GM12878 (cell line): ENCODE measurements at regions not wholly inside any gene's neighbourhood (a gene's known extent, or its start where the extent isn't known, plus 50 kb on each side); places are given as distances from the start of the nearest gene placed in this dataset.

Source experiments
- ATAC-seq: fragments of 200-7000 bp; cut with Tn5 transposase; 3 replicates; pipeline ENCODE4 v1.9.1; 2020; ENCODE audit warnings: mild to moderate bottlenecking, moderate library complexity
- BruUV-seq: library from RNA; stranded (reverse); fragments of 400-500 nt; replicated peaks from 2 replicates; lab custom pipeline; 2021; lab: Mats Ljungman, UMichigan
- CTCF ChIA-PET: fragments of 300-600 bp; sonication (Branson Sonifier 250); formaldehyde crosslinking; extraction: SDS; loops from one replicate; lab custom pipeline; 2021; ENCODE audit warnings: inconsistent platforms; lab: Yijun Ruan, JAX
- POLR2A ChIA-PET: fragments of 350-600 bp; formaldehyde crosslinking; extraction: SDS; loops from one replicate; lab custom pipeline; 2021; ENCODE audit warnings: inconsistent platforms; lab: Charles Lee
- RAD21 ChIA-PET: fragments of 300-600 bp; sonication (Branson Sonifier 250); formaldehyde crosslinking; loops from one replicate; lab custom pipeline; 2023; ENCODE audit warnings: antibody characterized with exemption; ENCODE audit not compliant: unreplicated experiment; lab: Charles Lee
- SMC1A ChIA-PET: fragments of 300-600 bp; sonication (Branson Sonifier 250); formaldehyde crosslinking; loops from one replicate; lab custom pipeline; 2023; ENCODE audit not compliant: unreplicated experiment, uncharacterized antibody; lab: Charles Lee
- DNase-seq: peaks from one replicate; pipeline ENCODE4 v3.0.0-alpha.2; 2011; ENCODE audit warnings: low read depth, low spot score
- FAIRE-seq: peaks from 3 replicates; lab custom pipeline; 2011; peaks lifted over from hg19 to GRCh38; lab: Jason Lieb, UNC
- H2AFZ ChIP-seq: 2 replicates; pipeline ENCODE4 v1.6.0; 2011; ENCODE audit warnings: low read depth, low read length, control low read depth; ENCODE audit not compliant: control insufficient read depth
- H3K27ac ChIP-seq: 2 replicates; pipeline ENCODE4 v1.5.1; 2011; ENCODE audit warnings: control low read depth; ENCODE audit not compliant: control insufficient read depth, insufficient read depth
- H3K27me3 ChIP-seq, 2 experiments: replicated peaks in 1 of 2; 2 replicates each; pipeline versions ENCODE4 v1.6.0 to v1.6.1; 2011; ENCODE audit warnings: low read length in 1 of 2; ENCODE audit not compliant: control insufficient read depth in 2 of 2, insufficient read depth in 2 of 2
- H3K36me3 ChIP-seq, 2 experiments: 2 replicates each; pipeline ENCODE4 v1.5.1; 2011; ENCODE audit warnings: low read length in 1 of 2; ENCODE audit not compliant: control insufficient read depth in 2 of 2, insufficient read depth in 2 of 2
- H3K4me1 ChIP-seq: 2 replicates; pipeline ENCODE4 v1.6.1; 2011; ENCODE audit warnings: mild to moderate bottlenecking, low read length, moderate library complexity, mixed read lengths; ENCODE audit not compliant: control insufficient read depth, insufficient read depth
- H3K4me2 ChIP-seq: 2 replicates; pipeline ENCODE4 v1.6.0; 2011; ENCODE audit warnings: control low read depth; ENCODE audit not compliant: control insufficient read depth, insufficient read depth
- H3K4me3 ChIP-seq: fragments of 200-600 bp; sonication (generic); 2 replicates; pipeline ENCODE4 v1.5.1; 2016
- H3K79me2 ChIP-seq: 2 replicates; pipeline ENCODE4 v1.6.0; 2011; ENCODE audit warnings: low read length; ENCODE audit not compliant: control insufficient read depth, insufficient read depth
- H3K9ac ChIP-seq: 2 replicates; pipeline ENCODE4 v1.8.0; 2011; ENCODE audit warnings: low read length, control low read depth, mixed read lengths; ENCODE audit not compliant: control insufficient read depth, insufficient read depth
- H3K9me3 ChIP-seq: replicated peaks from 3 replicates; pipeline ENCODE4 v1.5.1; 2011; ENCODE audit warnings: mild to moderate bottlenecking, low read length; ENCODE audit not compliant: control insufficient read depth, insufficient read depth
- H4K20me1 ChIP-seq: 2 replicates; pipeline ENCODE4 v1.6.0; 2011; ENCODE audit not compliant: control insufficient read depth, insufficient read depth
- BCLAF1 ChIP-seq: fragments of 450-650 bp; IDR thresholded peaks from 2 replicates; pipeline ENCODE4 v1.6.1; 2017; ENCODE audit warnings: antibody characterized with exemption, mild to moderate bottlenecking, moderate library complexity
- GATAD2B ChIP-seq: fragments of 450-650 bp; conservative IDR thresholded peaks from 2 replicates; pipeline ENCODE4 v1.6.1; 2017; ENCODE audit warnings: low read depth, mild to moderate bottlenecking, moderate library complexity
- HSF1 ChIP-seq: fragments of 150-350 bp; IDR thresholded peaks from 2 replicates; pipeline ENCODE4 v1.6.1; 2014; ENCODE audit warnings: mild to moderate bottlenecking, low read depth, low read length
- KAT2A ChIP-seq: conservative IDR thresholded peaks from 2 replicates; pipeline ENCODE4 v1.6.1; 2011; ENCODE audit warnings: low read depth, low read length; ENCODE audit not compliant: control insufficient read depth
- NR2C1 ChIP-seq: fragments of 450-650 bp; IDR thresholded peaks from 2 replicates; pipeline ENCODE4 v1.6.1; 2017; ENCODE audit warnings: antibody characterized with exemption, mild to moderate bottlenecking, moderate library complexity
- NR2C2 ChIP-seq: IDR thresholded peaks from 2 replicates; pipeline ENCODE4 v1.6.1; 2011; ENCODE audit warnings: borderline replicate concordance, low read depth; ENCODE audit not compliant: control insufficient read depth, insufficient read length
- PAX8 ChIP-seq: fragments of 450-650 bp; IDR thresholded peaks from 2 replicates; pipeline ENCODE4 v1.6.1; 2017; ENCODE audit warnings: mild to moderate bottlenecking, moderate library complexity
- POLR2AphosphoS2 ChIP-seq: IDR thresholded peaks from 2 replicates; pipeline ENCODE4 v1.6.1; 2011; ENCODE audit warnings: low read depth, mild to moderate bottlenecking, low read length, improper control_type of control experiment, moderate library complexity
- POU2F2 ChIP-seq: IDR thresholded peaks from 3 replicates; pipeline ENCODE4 v1.6.1; 2011; ENCODE audit warnings: low read depth, mild to moderate bottlenecking, low read length, borderline replicate concordance
- RAD51 ChIP-seq: fragments of 450-650 bp; IDR thresholded peaks from 2 replicates; pipeline ENCODE4 v1.6.1; 2016; ENCODE audit warnings: moderate library complexity, mild to moderate bottlenecking, inconsistent platforms
- ZBTB33 ChIP-seq: fragments of 450-650 bp; IDR thresholded peaks from 2 replicates; pipeline ENCODE4 v1.6.1; 2017; ENCODE audit warnings: mild to moderate bottlenecking
- WGBS: methylation state at CpG from one replicate; pipeline ENCODE4 v1.1.6; 2016; ENCODE audit warnings: low lambda C conversion rate; ENCODE audit not compliant: insufficient replicate concordance, insufficient coverage; ENCODE audit errors: missing lambda C conversion rate; 5-methylcytosine and 5-hydroxymethylcytosine counted together
- in situ Hi-C: fragments of 300-500 bp; cut with MboI; formaldehyde crosslinking; loops from 9 replicates; pipeline ENCODE4 v1.14.3; 2018; ENCODE audit warnings: mixed read lengths
- intact Hi-C: fragments of 100-400 bp; cut with micrococcal nuclease; formaldehyde crosslinking; loops from one replicate; pipeline ENCODE4 v1.14.2; 2022; ENCODE audit not compliant: unreplicated experiment

GRCh38 chr6:113551168-113551567 lies 306.0 kb upstream of the MARCKS start:
- SMC1A ChIA-PET = interaction anchor here (0.7 kb wide), 1 partner anchor 51 kb away, joined by 3 read pairs; no protein-coding TSS in a partner anchor
- 100% methylated on average over 2 of the region's 2 CpGs for whole genome bisulfite sequencing

More at GRCh38 chr6:113551168-113551567, 306.0 kb upstream of the MARCKS start:
- ChIA-PET CTCF (no interaction called here), RAD21 (no interaction called here), POLR2A (no interaction called here)
- no peak overlapping the region for H2AFZ ChIP-seq
- H3K9me3 ChIP-seq = no peaks in the 10 kb centered on the region
- H4K20me1 ChIP-seq = no peaks in the 10 kb centered on the region
- H3K36me3 ChIP-seq = no peaks in the 10 kb centered on the region
- H3K27me3 ChIP-seq = no peaks in the 10 kb centered on the region
- H3K4me1 ChIP-seq = no peaks in the 10 kb centered on the region
- no peaks in the 10 kb centered on the region for H3K79me2 ChIP-seq
- H3K9ac ChIP-seq = no peak overlapping the region
- intact Hi-C loops (no loop called here), in situ Hi-C loops (no loop called here)
- H3K4me2 ChIP-seq = no peak overlapping the region
- FAIRE-seq (no peak), ATAC-seq (no peak), DNase-seq (no peak)
- BruUV-seq = no TSS peak
- no peak for TF ChIP-seq HSF1
- TF ChIP-seq NR2C2 = no peak
- TF ChIP-seq NR2C1 = no peak
- TF ChIP-seq POLR2AphosphoS2 = no peak
- TF ChIP-seq PAX8 = no peak
- TF ChIP-seq KAT2A = no peak
- no peak for TF ChIP-seq ZBTB33
- TF ChIP-seq RAD51 = no peak
- TF ChIP-seq GATAD2B = no peak
- no peak for TF ChIP-seq POU2F2
- no peak for TF ChIP-seq BCLAF1
- H3K4me3 ChIP-seq = no peak overlapping the region
- no peak overlapping the region for H3K27ac ChIP-seq
